Suprapubic skin (tissue), 4 donors: ENCODE measurements at regions not wholly inside any gene's neighbourhood (a gene's known extent, or its start where the extent isn't known, plus 50 kb on each side); places are given as distances from the start of the nearest gene placed in this dataset.
"Not testable (repeated sequence)": the region's sequence is repeated elsewhere in the genome, so short reads cannot be mapped to it uniquely, and the experiment has no call there.

Experiments
- DNase-seq, 2 donors: peaks; one replicate each; pipeline ENCODE4 v3.0.0-alpha.2; 2019; ENCODE audit warnings: low spot score in 2 of 2
- H3K27ac ChIP-seq: fragments of 200-600 bp; sonication (generic); one replicate; pipeline ENCODE4 v1.5.1; 2019
- H3K27me3 ChIP-seq: fragments of 200-600 bp; sonication (generic); one replicate; pipeline ENCODE4 v1.5.1; 2019
- H3K36me3 ChIP-seq: fragments of 200-600 bp; sonication (generic); one replicate; pipeline ENCODE4 v1.5.1; 2019
- H3K4me1 ChIP-seq: fragments of 200-600 bp; sonication (generic); one replicate; pipeline ENCODE4 v1.5.1; 2019
- H3K4me3 ChIP-seq: fragments of 200-600 bp; sonication (generic); one replicate; pipeline ENCODE4 v1.5.1; 2019; ENCODE audit warnings: mild to moderate bottlenecking
- H3K9me3 ChIP-seq: fragments of 200-600 bp; sonication (generic); one replicate; pipeline ENCODE4 v1.5.1; 2019
- EP300 ChIP-seq: sonication (generic); formaldehyde crosslinking; IDR thresholded peaks from one replicate; pipeline ENCODE4 v1.6.1; 2017; ENCODE audit warnings: antibody characterized with exemption
- POLR2A ChIP-seq, 2 donors: fragments of 450-650 bp; IDR thresholded peaks; one replicate each; pipeline ENCODE4 v1.6.1; 2017; ENCODE audit warnings: antibody characterized with exemption in 2 of 2, mild to moderate bottlenecking in 2 of 2, moderate library complexity in 2 of 2
- POLR2AphosphoS5 ChIP-seq, 3 donors: sonication (generic); formaldehyde crosslinking; IDR thresholded peaks; one replicate each; pipeline ENCODE4 v1.6.1; 2017; ENCODE audit warnings: antibody characterized with exemption in 3 of 3
- WGBS: methylation state at CpG from one replicate; pipeline ENCODE4 v1.1.5; 2018; 5-methylcytosine and 5-hydroxymethylcytosine counted together
- TF ChIP-seq, protein P1 (sequence below), 2 donors: fragments of 200-600 bp in 1 of 2; fragments of 450-650 bp in 1 of 2; sonication (generic) in 1 of 2; IDR thresholded peaks; one replicate each; pipeline ENCODE4 v1.5.1; 2016 to 2019; ENCODE audit warnings: antibody characterized with exemption in 2 of 2, mild to moderate bottlenecking in 1 of 2, moderate library complexity in 1 of 2

DNA sequence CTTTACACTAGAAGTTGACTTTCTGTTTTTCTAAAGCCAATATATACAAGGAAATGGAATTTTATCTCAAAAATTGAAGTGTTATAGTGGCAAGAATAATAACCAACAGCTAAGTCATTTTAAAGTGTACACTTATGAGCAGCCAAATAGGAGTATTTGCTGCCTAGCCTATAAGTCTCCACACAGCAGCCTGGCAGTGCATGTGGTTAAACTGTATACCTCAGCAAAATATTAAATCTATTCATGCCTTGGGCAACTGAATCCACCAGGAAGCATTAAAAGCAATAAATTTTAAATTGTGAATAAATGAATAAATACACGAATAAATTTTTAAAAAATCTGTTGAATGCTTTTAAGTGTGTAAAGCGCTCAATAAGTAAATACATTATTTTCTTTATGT lies 432.4 kb upstream of the RORB start:
- no peaks in the 10 kb centered on the region for H3K4me1 ChIP-seq
- H3K27me3 ChIP-seq = no peaks in the 10 kb centered on the region
- 54% methylated on average over 2 of the region's 2 CpGs for WGBS
- no peak overlapping the region for H3K27ac ChIP-seq
- no peak overlapping the region for H3K4me3 ChIP-seq
- H3K36me3 ChIP-seq = no peaks in the 10 kb centered on the region
- DNase-seq = no peak
- TF ChIP-seq, protein P1, sequence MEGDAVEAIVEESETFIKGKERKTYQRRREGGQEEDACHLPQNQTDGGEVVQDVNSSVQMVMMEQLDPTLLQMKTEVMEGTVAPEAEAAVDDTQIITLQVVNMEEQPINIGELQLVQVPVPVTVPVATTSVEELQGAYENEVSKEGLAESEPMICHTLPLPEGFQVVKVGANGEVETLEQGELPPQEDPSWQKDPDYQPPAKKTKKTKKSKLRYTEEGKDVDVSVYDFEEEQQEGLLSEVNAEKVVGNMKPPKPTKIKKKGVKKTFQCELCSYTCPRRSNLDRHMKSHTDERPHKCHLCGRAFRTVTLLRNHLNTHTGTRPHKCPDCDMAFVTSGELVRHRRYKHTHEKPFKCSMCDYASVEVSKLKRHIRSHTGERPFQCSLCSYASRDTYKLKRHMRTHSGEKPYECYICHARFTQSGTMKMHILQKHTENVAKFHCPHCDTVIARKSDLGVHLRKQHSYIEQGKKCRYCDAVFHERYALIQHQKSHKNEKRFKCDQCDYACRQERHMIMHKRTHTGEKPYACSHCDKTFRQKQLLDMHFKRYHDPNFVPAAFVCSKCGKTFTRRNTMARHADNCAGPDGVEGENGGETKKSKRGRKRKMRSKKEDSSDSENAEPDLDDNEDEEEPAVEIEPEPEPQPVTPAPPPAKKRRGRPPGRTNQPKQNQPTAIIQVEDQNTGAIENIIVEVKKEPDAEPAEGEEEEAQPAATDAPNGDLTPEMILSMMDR (IDR thresholded peaks at IDR 0.05) = no peak
- TF ChIP-seq POLR2A (IDR thresholded peaks at IDR 0.05) (no peak), POLR2AphosphoS5 (IDR thresholded peaks at IDR 0.05) (no peak), EP300 (no peak)
- no peaks in the 10 kb centered on the region for H3K9me3 ChIP-seq

DNA sequence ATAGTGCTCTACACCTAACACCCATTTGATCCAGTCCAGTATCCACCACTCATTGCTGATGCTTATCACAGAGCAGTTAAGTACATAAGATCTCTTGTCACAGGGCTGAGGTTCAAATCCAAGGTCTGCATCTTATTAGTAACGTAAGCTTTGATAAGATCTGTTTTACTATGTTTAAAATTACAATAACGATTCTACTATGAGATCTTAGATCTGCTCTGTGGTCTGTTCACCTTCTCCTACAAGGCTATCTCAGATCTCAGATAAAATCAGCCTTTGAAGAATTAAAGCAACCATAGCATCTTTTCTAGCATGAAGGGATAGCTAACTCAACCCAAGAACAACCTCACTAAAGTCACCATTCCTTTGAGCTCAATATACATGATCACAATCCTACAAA lies 431.0 kb upstream of the RORB start:
- 58% methylated on average over 2 of the region's 2 CpGs for WGBS
- DNase-seq = no peak
- Histone ChIP-seq H3K4me3 (no peak overlapping the region), H3K4me1 (no peaks in the 10 kb centered on the region), H3K36me3 (no peaks in the 10 kb centered on the region), H3K27ac (no peak overlapping the region), H3K9me3 (no peaks in the 10 kb centered on the region), H3K27me3 (no peaks in the 10 kb centered on the region)
- no peak for TF ChIP-seq EP300
- TF ChIP-seq POLR2A (IDR thresholded peaks at IDR 0.05) = no peak
- TF ChIP-seq, protein P1 (IDR thresholded peaks at IDR 0.05) = no peak
- no peak for TF ChIP-seq POLR2AphosphoS5 (IDR thresholded peaks at IDR 0.05)

DNA sequence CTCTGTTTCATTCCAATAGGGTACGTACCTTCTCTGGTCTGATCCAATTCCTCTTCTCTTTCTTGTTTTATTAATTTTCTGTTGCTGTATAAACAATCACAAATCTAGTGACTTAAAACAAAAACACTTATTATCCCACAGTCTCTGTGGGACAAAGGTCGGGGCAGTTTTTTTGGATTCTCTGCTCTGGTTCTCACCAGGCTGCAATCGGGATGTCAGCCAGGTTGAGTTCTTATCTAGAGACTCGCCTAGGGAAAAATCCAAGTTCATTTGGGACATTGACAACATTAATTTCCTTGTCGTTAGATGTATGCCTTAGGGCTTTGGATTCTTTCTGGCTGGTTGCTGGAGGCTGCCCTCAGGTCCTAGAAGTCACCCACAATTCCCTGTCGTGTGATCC lies 430.5 kb upstream of the RORB start:
- no peak for DNase-seq
- H3K4me1 ChIP-seq = no peaks in the 10 kb centered on the region
- TF ChIP-seq EP300 (no peak), POLR2A (IDR thresholded peaks at IDR 0.05) (no peak), POLR2AphosphoS5 (IDR thresholded peaks at IDR 0.05) (no peak)
- TF ChIP-seq, protein P1 (IDR thresholded peaks at IDR 0.05) = no peak
- WGBS = 56% methylated on average over 6 of the region's 6 CpGs
- no peaks in the 10 kb centered on the region for H3K36me3 ChIP-seq
- no peaks in the 10 kb centered on the region for H3K27me3 ChIP-seq
- H3K4me3 ChIP-seq = no peak overlapping the region
- H3K9me3 ChIP-seq = no peaks in the 10 kb centered on the region
- H3K27ac ChIP-seq = no peak overlapping the region

DNA sequence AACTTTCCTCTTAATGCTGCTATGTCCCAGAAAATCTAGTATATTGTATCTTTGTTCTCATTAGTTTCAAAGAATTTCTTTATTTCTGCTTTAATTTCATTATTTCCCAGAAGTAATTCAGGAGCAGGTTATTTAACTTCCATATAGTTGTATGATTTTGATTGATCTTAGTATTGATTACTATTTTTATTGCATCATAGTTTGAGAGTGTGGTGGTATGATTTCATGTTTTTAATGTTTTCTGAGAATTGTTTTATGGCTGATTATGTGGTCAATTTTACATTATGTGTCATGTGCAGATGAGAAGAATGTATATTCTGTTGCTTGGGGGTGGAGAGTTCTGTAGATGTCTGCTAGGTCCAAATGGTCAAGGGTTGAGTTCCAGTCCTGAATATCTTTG lies 425.6 kb upstream of the RORB start:
- no peaks in the 10 kb centered on the region for H3K27me3 ChIP-seq
- H3K9me3 ChIP-seq = peaks cover 10% of the 10 kb centered on the region
- H3K4me3 ChIP-seq = no peak overlapping the region
- no peaks in the 10 kb centered on the region for H3K36me3 ChIP-seq
- no peak for DNase-seq
- no peaks in the 10 kb centered on the region for H3K4me1 ChIP-seq
- H3K27ac ChIP-seq = no peak overlapping the region
- TF ChIP-seq POLR2AphosphoS5 (IDR thresholded peaks at IDR 0.05) = no peak
- TF ChIP-seq EP300 = no peak
- TF ChIP-seq POLR2A (IDR thresholded peaks at IDR 0.05) = no peak
- TF ChIP-seq, protein P1 (IDR thresholded peaks at IDR 0.05) = no peak

DNA sequence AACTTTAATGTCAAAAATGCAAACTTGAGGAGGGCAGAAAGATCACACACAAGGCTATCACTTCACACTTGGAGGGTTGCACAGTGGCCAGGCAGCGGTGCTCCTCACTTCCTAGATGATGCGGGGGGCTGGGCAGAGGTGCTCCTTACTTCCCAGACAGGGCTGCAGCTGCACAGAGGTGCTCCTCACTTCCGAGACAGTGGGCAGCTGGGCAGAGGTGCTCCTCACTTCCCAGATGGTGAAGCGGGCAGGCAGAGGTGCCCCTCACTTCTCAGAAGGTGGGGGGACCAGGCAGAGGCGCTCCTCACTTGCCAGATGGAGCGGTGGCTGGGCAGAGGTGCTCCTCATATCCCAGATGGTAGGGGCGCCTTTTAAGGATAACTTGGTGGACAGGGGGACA lies 423.2 kb upstream of the RORB start:
- H3K4me3 ChIP-seq = no peak overlapping the region
- H3K9me3 ChIP-seq = peaks cover 10% of the 10 kb centered on the region
- no peaks in the 10 kb centered on the region for H3K27me3 ChIP-seq
- H3K27ac ChIP-seq = no peak overlapping the region
- DNase-seq = no peak
- no peaks in the 10 kb centered on the region for H3K4me1 ChIP-seq
- no peak for TF ChIP-seq POLR2A (IDR thresholded peaks at IDR 0.05)
- no peak for TF ChIP-seq EP300
- TF ChIP-seq POLR2AphosphoS5 (IDR thresholded peaks at IDR 0.05) = no peak
- no peaks in the 10 kb centered on the region for H3K36me3 ChIP-seq
- WGBS = 83% methylated on average over 4 of the region's 7 CpGs

DNA sequence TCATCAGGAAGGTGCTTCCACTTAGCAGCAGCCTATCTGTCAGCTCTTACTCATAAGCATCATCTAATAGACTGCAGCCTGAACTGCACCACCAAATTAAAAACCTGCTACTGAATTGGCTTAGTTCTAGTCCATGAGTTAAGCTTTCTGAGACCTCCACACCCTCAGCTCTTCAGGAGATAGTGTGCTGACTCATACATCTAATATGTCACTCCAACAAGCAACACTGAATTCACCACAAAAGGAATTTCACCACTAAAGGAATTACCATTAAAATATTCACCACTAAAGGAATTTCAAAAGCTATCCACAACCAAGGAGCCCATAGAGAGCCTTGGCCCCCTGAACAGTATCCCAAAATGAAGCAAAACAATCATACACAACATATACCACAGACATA lies 418.5 kb upstream of the RORB start:
- Histone ChIP-seq H3K4me3 (no peak overlapping the region), H3K27ac (no peak overlapping the region), H3K4me1 (no peaks in the 10 kb centered on the region), H3K36me3 (no peaks in the 10 kb centered on the region), H3K27me3 (no peaks in the 10 kb centered on the region), H3K9me3 (peaks cover 5% of the 10 kb centered on the region)
- DNase-seq = no peak
- TF ChIP-seq POLR2AphosphoS5 (IDR thresholded peaks at IDR 0.05) (no peak), EP300 (no peak), POLR2A (IDR thresholded peaks at IDR 0.05) (no peak)
- TF ChIP-seq, protein P1 (IDR thresholded peaks at IDR 0.05) = no peak

DNA sequence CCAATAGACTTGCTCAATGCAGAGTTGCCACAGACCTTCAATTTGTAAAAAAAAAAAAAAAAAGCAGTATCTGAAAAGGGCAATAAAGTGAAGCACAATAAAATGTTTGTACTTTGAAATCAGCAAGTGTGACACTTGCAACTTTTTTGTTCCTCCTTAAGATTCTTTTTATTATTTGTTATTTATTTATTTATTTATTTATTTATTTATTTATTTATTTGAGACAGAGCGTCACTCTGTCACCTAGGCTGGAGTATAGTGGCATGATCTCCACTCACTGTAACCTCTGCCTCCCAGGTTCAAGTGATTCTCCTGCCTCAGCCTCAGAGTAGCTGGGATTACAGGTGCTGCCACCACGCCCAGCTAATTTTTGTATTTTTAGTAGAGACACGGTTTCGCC lies 416.5 kb upstream of the RORB start:
- DNase-seq, H3K27ac ChIP-seq, H3K27me3 ChIP-seq, H3K9me3 ChIP-seq, H3K4me3 ChIP-seq, H3K36me3 ChIP-seq, H3K4me1 ChIP-seq: not testable (repeated sequence)
- WGBS = 96% methylated on average over 4 of the region's 4 CpGs
